HG02885 (cell line): ENCODE measurements at regions not wholly inside any gene's neighbourhood (a gene's known extent, or its start where the extent isn't known, plus 50 kb on each side); places are given as distances from the start of the nearest gene placed in this dataset.

Experiments used
- ATAC-seq: cut with Tn5 transposase; IDR thresholded peaks from one replicate; pipeline ENCODE4 v1.9.1; 2021; ENCODE audit warnings: mild to moderate bottlenecking; ENCODE audit not compliant: unreplicated experiment, poor library complexity

DNA sequence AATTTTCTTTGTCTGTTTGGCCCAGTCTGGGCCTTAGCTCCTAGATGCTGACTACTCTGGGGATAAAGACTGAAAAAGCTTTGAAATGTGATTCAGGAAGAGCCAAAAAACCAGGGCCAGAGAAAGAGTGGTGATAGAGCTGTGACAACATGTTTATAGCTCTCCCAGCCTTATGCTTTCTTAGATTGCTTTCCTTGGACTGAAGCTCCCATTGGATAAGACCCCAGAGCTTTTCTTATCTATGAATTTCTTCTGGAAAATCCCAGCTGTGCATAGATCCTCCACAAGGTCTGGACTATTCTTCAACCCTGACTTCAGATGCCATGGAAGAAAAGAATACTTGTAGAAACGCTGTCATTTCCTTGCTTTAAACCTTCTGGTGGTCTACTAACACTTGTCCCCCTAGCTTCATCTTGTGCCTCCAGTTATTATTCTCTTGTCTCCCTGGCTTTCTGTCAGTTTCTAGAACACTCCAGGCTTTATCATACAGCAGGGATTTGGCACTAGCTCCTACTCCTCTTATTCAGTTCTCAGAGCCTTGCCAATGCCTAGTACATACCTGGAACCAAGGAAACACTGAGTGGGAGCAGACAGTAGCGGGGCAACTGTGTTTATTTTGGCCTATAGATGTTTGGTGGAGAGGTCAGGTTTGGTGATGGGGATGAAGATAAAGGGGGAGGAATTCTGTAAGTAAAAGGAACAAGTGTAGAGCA is 57.1 kb upstream of the TEX13D start:
- no peak for ATAC-seq

DNA sequence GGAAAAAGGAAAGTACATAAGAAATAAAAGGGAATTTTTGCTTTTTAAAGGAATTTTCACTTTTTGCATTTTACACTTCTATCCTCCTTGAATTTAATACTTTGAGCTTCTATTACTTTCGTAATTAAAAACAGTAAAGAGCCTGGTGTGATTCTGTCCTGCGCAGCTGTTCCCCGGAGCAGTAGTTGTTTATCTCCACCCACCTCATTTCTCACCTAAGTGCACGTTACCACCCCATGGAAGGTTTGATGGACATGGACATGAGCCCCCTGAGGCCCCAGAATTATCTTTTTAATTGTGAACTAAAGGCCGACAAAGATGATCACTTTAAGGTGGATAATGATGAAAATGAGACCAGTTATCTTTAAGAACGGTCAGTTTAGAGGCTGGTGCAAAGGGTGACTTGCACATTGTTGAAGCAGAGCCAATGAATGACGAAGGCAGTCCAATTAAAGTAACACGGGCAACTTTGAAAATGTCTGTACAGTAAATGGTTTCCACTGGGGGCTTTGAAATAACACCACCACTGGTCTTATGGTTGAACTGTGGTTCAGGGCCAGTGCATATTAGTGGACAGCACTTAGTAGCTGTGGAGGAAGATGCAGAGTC is 52.1 kb upstream of the TEX13D start:
- ATAC-seq: no peak

GRCh38 chrX:124282580-124282979 is 49.9 kb upstream of the TEX13D start:
- ATAC-seq: no peak
